Right ventricle myocardium inferior (tissue), 1 donor: ENCODE measurements at regions not wholly inside any gene's neighbourhood (a gene's known extent, or its start where the extent isn't known, plus 50 kb on each side); places are given as distances from the start of the nearest gene placed in this dataset.

Source experiments
- ATAC-seq: fragments of 200-7000 bp; cut with Tn5 transposase; one replicate; pipeline ENCODE4 v1.9.1; 2020; ENCODE audit warnings: mild to moderate bottlenecking, moderate library complexity
- DNase-seq: peaks from one replicate; pipeline ENCODE4 v3.0.0; 2021; ENCODE audit errors: missing footprints
- intact Hi-C: fragments of 100-400 bp; cut with DNase I; formaldehyde crosslinking; loops from one replicate; pipeline ENCODE4 v1.11.0; 2022
- donor health status: DM: no; HTN: yes; CAD: no; lungs with severe emphysema.

DNA sequence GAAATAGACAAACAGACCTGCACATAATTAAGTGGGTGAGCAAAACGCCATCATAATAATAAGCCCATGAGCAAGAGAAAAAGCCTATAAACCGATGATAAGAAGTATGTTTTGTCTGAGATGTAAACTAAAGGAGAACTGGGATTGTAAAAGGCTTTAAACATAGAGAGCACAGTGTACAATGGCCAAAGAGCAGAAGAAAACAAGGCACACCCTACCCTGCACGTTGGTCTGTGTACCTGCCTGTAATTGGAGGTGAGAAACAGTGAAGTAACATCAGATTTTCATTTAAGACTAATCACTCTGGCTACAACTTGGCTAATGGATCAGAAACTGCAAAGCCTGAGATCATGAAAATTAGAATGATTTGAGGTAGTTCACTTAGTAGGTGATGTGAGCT lies 1094.7 kb upstream of the GYPC start:
- intact Hi-C loops = no loop called here
- ATAC-seq (no peak), DNase-seq (no peak)

DNA sequence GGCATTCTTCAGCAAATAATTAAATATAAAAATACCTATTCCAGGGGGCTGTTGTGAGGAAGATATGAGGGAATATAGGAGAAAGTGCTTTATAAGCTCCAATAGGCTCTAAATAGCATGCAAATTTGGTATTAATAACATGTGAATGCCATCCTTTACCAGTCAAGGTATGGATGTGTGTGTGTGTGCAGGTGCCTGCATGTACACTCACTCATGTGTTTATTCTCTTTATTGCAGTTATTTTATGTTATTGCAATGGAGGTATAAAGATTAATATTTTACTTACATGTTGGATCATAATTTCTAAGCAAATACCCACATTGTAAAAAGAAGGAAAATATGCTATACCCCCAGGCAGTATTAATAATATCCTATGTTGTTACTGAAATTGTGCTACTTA lies 1093.0 kb upstream of the GYPC start:
- ATAC-seq (no peak), DNase-seq (no peak)
- intact Hi-C loops = no loop called here

DNA sequence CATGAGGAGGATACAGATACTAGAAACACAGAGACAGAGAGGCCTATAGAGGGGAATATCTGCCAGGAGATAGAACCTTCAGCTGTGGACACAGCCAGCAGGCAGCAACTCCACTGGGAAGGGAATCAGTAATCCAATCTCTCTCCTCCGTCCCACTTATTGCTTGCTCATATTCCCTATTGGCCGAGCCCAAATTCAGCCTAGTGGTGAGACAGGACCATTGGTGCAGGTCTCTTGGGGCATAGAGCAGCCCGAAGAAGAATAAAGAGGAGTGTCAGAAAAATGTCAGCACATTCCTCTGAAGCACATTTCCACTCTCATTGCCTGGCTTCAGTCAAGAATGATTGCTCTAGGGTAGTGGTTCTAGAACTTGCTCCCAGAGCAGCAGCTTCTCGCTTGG lies 1091.5 kb upstream of the GYPC start:
- ATAC-seq (no peak), DNase-seq (no peak)
- intact Hi-C loops = no loop called here

DNA sequence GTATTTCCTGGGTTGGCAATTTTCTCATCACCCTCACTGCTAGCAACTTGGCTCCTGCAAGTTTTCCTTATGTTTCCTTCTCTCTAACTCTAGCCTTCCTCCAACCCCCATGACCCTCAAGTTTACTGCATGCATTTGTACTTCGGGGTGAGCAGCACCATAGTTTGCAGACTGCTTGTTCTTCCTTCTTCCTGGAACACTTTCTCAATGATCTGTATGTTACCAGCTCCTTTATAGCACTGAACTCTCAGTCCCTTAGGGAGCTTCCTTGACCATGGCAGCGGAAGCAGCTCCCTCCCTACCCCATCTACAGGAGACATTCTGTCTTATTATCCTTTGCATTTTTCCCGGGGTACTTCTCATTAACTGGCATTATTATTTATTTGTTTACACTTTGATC lies 1089.5 kb upstream of the GYPC start:
- intact Hi-C loops = no loop called here
- DNase-seq (no peak), ATAC-seq (no peak)

DNA sequence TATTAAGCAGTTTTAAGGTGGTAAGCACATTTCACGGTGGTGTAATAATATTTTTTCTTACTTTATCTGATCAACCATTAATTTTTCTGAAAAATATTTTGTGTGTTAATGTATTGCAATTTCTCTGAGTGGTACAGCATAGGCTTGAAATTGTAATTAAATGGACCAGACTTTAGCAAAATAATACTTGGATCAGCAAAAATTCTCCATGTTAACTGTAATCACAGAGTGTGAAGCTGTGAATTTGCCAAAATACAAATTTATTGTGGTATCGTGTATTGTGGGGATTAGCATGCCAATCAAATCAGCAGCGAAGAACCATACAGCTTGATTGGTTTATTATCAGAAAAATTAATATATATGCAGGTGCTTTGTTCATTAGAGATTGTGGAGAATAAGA lies 1088.9 kb upstream of the GYPC start:
- intact Hi-C loops = no loop called here
- ATAC-seq (no peak), DNase-seq (no peak)

DNA sequence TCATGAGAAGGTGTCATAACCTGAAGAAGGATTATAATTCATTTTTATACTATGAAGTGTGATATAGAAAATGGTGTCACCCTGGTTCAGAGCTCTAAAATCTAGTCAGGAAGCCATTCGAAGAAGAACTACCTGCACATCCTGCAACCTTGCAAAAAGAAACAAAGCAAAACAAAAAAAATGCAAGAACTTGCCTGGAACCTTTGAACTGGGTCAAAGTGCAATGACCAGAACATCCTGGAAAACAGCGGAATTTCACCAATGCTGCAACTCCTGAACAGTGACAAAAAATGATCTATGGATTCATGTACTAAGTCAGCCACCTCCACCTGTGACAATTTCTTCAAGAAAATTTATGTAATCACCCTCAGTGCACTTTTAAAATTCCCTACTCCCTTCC lies 1083.3 kb upstream of the GYPC start:
- ATAC-seq (no peak), DNase-seq (no peak)
- intact Hi-C loops = no loop called here

DNA sequence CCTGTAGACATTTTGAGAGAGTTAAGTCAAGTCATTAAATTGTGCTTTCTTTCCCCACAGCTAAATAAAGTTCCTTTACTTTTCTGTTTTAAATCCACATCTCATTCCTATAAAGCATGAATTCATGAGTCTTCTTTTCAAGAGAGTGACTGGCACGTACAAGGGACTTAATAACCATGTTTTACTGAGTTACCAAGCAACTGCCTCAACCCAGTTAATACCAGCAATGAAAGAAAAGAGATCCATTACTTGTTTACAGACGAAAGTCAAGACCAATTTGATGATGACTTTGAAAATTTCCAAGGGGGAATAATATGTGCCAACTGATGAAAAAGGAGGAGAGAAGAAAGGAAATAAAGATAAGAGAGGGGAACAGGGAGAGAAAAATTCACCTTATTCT lies 1082.5 kb upstream of the GYPC start:
- intact Hi-C loops = no loop called here
- ATAC-seq = no peak

DNA sequence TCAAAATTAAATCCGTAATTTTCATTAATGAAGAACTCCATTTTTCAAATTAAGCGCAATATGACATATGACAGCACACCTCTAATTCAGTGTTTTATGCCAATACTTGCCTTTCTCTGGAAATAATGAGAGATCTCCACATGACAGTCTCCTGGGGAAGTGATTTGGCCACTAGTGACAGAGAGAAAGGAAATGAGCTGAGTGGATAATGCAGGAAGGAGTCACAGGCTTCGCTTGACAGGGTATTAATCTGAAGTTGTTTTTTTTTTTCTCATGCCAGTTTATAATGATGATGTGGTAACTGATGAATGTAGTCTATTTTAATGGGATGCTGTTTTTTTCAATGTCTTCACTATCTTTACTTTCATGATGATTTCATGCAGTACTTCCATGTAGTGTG lies 1079.4 kb upstream of the GYPC start:
- no peak for ATAC-seq
- no peak for DNase-seq
- intact Hi-C loops = no loop called here

More for the DNA sequence above, 1082.5 kb upstream of the GYPC start:
- DNase-seq = no peak

DNA sequence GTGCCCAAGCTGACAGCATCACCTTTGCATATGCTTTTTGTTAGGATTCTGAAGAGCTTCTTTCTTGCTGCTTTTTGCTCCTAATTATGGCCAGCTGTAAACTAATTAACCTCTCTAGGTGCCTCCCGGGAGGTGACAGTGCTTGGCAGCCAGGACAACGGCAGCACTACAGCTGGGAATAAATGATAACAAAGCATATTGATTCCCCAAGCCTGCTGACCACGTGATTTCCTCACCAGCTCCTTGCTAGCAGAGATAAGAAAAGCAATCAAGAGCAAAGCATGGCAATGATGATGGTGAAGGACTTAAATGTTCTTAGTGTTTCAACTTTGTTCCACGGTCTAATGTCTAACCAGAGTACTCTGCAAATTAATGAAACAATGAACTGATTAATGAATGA lies 1074.4 kb upstream of the GYPC start:
- intact Hi-C loops = no loop called here
- ATAC-seq = no peak
- no peak for DNase-seq

DNA sequence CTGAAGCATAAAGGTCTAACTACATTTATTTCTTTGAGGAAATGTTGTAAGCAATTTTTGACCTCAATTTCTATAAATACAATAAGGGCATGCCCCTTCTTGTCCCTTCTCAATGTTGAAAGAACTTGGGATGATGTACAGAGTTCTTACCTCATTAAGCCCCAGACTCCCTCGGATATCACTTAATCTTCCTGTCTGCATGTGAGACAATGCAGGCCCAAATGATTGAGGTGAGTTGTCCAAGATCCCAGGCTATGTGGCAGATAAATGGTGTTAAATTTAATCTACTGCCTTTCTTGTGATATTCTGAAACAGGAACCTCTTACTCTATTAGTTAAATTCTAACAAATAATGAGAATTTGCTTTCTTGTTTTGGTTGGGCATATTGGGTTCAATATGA lies 1073.4 kb upstream of the GYPC start:
- DNase-seq = no peak
- intact Hi-C loops = no loop called here
- ATAC-seq = no peak

DNA sequence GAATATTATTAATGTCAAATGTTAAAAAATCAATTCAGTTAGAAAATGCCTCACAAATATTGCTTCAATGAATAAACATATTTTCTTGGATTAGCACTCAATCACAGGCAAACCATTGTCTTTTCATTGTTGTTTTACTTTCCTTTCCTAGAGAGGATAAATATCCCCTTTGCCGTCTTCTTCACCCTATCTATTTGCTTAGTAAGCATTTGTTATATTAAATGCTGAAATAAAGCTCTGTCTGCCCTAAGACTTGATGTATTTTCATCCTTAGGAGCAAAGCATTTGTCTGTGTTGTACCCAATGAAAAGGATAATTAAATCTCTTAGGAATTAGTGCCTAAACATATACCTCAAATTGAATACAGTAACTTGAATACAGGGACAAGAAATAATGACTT lies 1071.2 kb upstream of the GYPC start:
- ATAC-seq (no peak), DNase-seq (no peak)
- intact Hi-C loops = no loop called here

DNA sequence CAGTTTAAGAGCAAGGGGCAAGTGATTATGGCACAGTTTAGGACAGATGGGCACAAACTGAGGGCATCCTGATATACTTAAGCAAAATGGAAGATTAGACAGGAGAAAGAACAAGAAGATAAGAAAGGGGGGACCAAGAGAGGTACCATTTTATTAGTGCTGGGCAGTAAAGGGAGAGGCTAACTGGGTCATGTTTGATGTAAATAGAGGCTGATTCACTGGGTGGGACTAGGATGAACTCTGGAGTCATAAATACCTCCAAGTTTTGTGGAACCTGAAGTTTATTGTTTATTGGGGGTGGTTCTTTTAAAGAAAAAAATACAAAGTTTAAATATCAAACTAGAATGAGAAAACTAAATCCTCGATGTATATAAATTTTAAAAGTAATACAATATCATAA lies 1067.2 kb upstream of the GYPC start:
- ATAC-seq = no peak
- intact Hi-C loops = no loop called here

DNA sequence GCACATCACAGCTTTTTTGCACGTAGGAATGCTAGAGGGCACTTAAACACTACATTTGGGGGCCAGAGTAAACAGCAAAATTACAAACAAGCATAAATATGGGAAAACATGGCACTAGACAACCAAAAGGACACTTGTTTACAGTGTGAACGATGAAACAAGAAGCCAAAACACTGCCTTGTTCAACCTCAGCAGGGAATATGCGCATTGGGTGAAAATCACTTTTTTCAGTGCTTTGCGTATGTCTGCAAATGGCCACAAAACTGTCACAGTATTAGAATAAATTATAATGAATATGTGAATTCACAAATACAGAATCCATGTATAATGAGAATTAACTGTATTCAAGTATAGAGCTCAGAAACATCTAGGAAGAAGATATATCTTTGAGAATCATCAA lies 1064.0 kb upstream of the GYPC start:
- ATAC-seq = no peak
- intact Hi-C loops = no loop called here

More for the DNA sequence above, 1067.2 kb upstream of the GYPC start:
- DNase-seq = no peak

DNA sequence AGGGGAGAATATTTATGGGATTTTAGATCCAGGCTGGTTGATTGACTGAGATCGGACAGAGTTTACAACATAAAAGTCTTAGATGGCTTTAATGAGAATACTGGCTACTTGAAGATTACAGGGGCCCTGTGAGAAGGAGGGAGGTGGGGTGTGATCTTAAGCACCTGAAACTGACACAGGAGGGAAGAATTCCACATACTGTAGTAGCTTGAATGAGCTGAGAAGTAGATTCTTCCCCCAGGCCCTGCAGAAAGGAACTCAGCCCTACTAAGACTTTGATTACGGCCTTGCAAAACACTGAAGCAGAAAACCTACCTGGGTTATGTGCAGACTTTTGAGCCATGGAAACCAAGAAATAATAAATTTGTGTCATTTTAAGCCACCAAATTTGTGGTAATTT lies 1062.9 kb upstream of the GYPC start:
- ATAC-seq = no peak
- intact Hi-C loops = no loop called here

More for the DNA sequence above, 1064.0 kb upstream of the GYPC start:
- DNase-seq = no peak

DNA sequence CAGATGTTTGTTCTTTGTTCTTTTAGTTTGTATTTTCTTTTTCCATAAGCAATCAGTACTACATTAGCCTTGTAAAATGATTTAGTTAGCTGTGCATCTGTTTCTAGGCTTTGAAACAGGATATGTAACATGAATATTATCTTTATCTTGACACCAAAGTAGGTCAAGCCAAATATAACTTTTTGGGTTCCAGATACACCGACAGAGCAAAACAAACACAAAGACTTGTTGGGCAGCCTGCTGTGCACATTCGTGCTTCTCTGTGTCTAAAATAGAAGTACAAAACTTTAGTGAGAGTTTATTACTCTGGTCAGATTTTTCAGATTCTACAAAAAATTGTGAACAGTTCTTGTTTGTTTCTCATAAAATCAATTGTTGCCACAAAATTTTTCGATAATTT lies 1059.3 kb upstream of the GYPC start:
- intact Hi-C loops = no loop called here
- ATAC-seq (no peak), DNase-seq (no peak)

More for the DNA sequence above, 1062.9 kb upstream of the GYPC start:
- DNase-seq = no peak

DNA sequence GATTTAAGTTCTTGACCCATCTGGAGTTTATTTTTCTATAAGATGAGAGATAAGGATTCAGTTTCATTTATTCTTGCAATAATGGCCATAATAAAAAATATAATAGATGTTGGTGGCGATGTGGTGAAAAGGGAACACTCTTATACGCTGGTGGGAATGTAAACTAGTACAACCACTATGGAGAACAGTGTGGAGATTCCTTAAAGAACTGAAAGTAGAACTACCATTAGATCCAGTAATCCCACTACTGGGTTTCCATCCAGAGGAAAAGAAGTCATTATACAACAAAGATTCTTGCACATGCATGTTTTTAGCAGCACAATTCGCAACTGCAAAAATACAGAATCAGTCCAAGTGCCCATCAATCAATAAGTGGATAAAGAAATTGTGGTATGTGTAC lies 1040.5 kb upstream of the GYPC start:
- DNase-seq (no peak), ATAC-seq (no peak)
- intact Hi-C loops = no loop called here

DNA sequence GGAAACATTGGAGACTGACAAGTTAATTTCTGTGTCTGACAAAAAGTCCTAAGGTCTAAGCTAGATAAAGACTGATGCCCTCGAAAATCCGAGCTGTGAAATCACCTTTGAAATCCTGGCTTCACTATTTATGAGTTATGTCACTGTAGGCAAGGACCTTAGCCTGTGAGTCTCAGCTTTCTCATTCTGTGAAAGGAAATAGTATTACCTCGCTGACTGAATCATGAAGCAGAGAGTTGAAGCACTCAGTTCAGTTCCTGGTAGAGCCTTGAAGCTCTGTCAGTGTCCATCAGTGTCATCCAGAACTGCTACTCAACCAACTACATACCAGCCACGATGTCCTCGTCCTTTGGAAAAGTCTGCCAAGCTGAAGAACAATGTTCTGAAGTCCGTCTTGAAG lies 1025.6 kb upstream of the GYPC start:
- DNase-seq = no peak
- intact Hi-C loops = no loop called here
- no peak for ATAC-seq

DNA sequence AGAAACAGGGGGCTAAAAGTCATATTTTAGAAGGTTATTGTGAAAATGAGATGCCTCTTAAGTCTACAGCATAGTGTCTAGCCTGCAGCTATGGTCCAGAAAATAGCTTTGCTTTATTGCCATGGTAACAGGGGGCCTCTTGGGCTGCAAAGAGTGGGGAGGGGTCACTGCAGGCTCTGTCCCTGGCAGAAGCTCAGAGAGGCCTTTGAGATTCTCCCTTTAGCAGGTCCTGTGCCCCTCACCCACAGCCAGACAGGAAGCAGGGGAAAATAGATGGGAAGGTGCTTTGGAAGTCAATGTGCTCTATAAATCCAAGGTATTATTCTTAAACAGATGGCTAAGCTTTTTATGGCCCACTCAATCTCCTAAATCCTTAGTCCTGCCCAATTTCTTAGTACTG lies 1021.3 kb upstream of the GYPC start:
- DNase-seq = no peak
- intact Hi-C loops = no loop called here
- ATAC-seq = no peak

DNA sequence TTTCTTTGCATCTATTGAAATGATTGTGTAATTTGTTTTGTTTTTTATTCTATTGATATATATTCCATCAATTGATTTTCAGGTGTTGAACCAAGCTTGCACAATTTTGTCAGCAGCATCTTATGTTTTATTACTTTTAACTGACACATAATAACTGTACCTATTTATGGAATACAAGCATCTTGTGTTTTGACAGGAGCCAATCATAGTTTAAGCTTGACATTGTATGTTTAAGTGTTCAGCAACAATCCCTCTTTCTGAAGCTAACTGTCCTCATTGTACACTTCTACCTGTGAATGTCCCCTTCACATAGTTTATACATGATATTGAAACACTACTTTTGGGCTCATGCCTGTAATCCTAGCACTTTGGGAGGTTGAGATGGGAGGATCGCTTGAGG lies 1017.6 kb upstream of the GYPC start:
- intact Hi-C loops = no loop called here
- no peak for DNase-seq
- no peak for ATAC-seq

DNA sequence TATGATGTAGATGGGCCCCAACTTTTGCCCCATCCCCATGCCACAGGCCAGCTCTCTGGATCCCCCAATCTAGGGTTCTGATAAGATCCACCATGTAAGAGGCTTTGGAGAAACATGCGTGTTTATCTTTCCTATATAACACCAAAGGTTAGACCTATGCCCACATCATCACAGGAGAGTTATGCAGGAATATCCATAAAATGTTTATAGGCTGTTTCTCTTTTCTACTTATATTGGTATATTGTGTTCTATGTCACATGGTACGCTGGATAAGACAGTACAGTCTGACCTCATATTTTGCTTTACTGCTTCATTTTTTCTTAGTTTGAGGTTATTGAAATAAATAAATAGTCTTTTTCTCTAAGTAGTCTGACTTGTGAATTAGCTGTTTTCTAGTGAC lies 1013.9 kb upstream of the GYPC start:
- ATAC-seq (no peak), DNase-seq (no peak)
- intact Hi-C loops = no loop called here

DNA sequence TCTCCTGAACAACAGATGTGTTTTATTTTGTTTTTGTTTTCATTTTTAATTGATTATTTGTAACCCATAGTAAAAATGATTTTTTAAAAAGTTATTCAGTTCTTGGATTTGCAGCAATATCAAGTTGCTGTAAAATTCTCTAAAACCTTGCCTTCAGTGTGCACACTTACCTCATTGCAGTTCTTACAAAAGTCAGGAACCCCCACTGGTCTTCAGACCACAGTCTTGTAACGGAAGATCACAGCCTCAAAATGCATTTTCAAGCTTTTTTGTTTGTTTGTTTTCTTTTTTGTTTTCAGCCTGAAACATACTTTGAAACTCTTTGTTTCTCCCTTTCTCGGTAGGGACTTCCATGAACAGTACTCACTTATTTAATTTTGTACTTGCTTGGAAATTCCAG lies 1012.8 kb upstream of the GYPC start:
- DNase-seq = no peak
- no peak for ATAC-seq
- intact Hi-C loops = no loop called here

DNA sequence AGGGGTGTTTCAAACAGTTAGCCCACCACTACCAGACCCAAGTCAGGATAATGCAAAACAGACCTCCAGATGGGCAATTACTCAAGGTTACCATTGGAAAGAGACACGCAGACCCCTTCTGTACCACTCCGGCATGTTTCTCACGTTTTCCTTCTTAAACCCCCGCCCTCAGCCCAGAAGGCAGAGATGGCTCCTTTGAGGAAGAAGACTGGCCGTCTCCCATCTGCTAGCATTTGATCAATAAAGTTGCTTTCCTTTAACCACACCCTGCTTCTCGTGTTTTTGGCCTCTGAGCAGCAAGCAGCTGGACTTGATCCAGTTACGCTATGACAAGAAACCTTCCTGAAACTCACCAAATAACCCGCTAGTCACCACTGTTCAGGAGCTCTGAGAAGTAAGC lies 1012.4 kb upstream of the GYPC start:
- intact Hi-C loops = no loop called here
- ATAC-seq = no peak
- no peak for DNase-seq
